Kidney glomerular epithelial cell (primary cell): ENCODE measurements at regions not wholly inside any gene's neighbourhood (a gene's known extent, or its start where the extent isn't known, plus 50 kb on each side); places are given as distances from the start of the nearest gene placed in this dataset.
"Not testable (repeated sequence)": the region's sequence is repeated elsewhere in the genome, so short reads cannot be mapped to it uniquely, and the experiment has no call there.

Source experiments
- DNase-seq: peaks from one replicate; lab custom pipeline; 2025; lab: John Stamatoyannopoulos, UW

GRCh38 chr2:83967854-83968253, 491.2 kb downstream of the SUCLG1 start:
- no peak for DNase-seq

GRCh38 chr2:83966946-83967345, 492.1 kb downstream of the SUCLG1 start:
- DNase-seq, result not testable (repeated sequence)

- DNase-seq, result no peak
Observed at GRCh38 chr2:83961512-83961911, 497.6 kb downstream of the SUCLG1 start.

- DNase-seq, result no peak
Observed at GRCh38 chr2:83960371-83960770, 498.7 kb downstream of the SUCLG1 start.

GRCh38 chr2:83959266-83959665, 499.8 kb downstream of the SUCLG1 start:
- DNase-seq, result no peak

GRCh38 chr2:83956991-83957390, 502.1 kb downstream of the SUCLG1 start:
- no peak for DNase-seq

- DNase-seq, result no peak
Observed at GRCh38 chr2:83953697-83954096, 505.4 kb downstream of the SUCLG1 start.

- DNase-seq, result no peak
Observed at GRCh38 chr2:83951378-83951947, 507.6 kb downstream of the SUCLG1 start.

- no peak for DNase-seq
Observed at GRCh38 chr2:83949361-83949760, 509.7 kb downstream of the SUCLG1 start.

GRCh38 chr2:83944191-83944590, 514.9 kb downstream of the SUCLG1 start:
- no peak for DNase-seq

GRCh38 chr2:83943265-83943664, 515.8 kb downstream of the SUCLG1 start:
- no peak for DNase-seq

GRCh38 chr2:83941886-83942285, 517.2 kb downstream of the SUCLG1 start:
- no peak for DNase-seq

- no peak for DNase-seq
Observed at GRCh38 chr2:83933749-83934148, 525.3 kb downstream of the SUCLG1 start.

- DNase-seq, result no peak
Observed at GRCh38 chr2:83923531-83923930, 535.5 kb downstream of the SUCLG1 start.

- DNase-seq, result no peak
Observed at GRCh38 chr2:83916559-83916958, 542.5 kb downstream of the SUCLG1 start.

GRCh38 chr2:83915381-83915780, 543.7 kb downstream of the SUCLG1 start:
- DNase-seq, result no peak

- no peak for DNase-seq
Observed at GRCh38 chr2:83908750-83909149, 550.3 kb downstream of the SUCLG1 start.

GRCh38 chr2:83901317-83901716, 557.8 kb downstream of the SUCLG1 start:
- no peak for DNase-seq

- DNase-seq, result peak; percentile 8
Observed at GRCh38 chr2:83900862-83901261, 558.2 kb downstream of the SUCLG1 start.

- DNase-seq, result no peak
Observed at GRCh38 chr2:83899271-83899670, 559.8 kb downstream of the SUCLG1 start.

GRCh38 chr2:83894976-83895375, 564.1 kb downstream of the SUCLG1 start:
- DNase-seq, result no peak

GRCh38 chr2:83887757-83888156, 571.3 kb downstream of the SUCLG1 start:
- no peak for DNase-seq

- DNase-seq, result no peak
Observed at GRCh38 chr2:83879127-83879526, 580.0 kb downstream of the SUCLG1 start.

- not testable (repeated sequence) for DNase-seq
Observed at GRCh38 chr2:83877261-83877660, 581.8 kb downstream of the SUCLG1 start.
